ES-I3 (cell line): ENCODE measurements at regions not wholly inside any gene's neighbourhood (a gene's known extent, or its start where the extent isn't known, plus 50 kb on each side); places are given as distances from the start of the nearest gene placed in this dataset.

Source experiments
- H3K36me3 ChIP-seq: 2 replicates; pipeline ENCODE4 v1.6.1; 2013; ENCODE audit warnings: mild to moderate bottlenecking, low read length, control low read depth, moderate library complexity; ENCODE audit not compliant: insufficient read depth
- H3K4me1 ChIP-seq: 2 replicates; pipeline ENCODE4 v1.6.1; 2013; ENCODE audit warnings: mild to moderate bottlenecking, control low read depth, low read length; ENCODE audit not compliant: insufficient read depth
- H3K9ac ChIP-seq: 2 replicates; pipeline ENCODE4 v1.6.1; 2013; ENCODE audit warnings: low read depth, mild to moderate bottlenecking, low read length, moderate library complexity
- H3K9me3 ChIP-seq: 2 replicates; pipeline ENCODE4 v1.6.1; 2013; ENCODE audit warnings: mild to moderate bottlenecking, low read length, moderate library complexity; ENCODE audit not compliant: control insufficient read depth, insufficient read depth

DNA sequence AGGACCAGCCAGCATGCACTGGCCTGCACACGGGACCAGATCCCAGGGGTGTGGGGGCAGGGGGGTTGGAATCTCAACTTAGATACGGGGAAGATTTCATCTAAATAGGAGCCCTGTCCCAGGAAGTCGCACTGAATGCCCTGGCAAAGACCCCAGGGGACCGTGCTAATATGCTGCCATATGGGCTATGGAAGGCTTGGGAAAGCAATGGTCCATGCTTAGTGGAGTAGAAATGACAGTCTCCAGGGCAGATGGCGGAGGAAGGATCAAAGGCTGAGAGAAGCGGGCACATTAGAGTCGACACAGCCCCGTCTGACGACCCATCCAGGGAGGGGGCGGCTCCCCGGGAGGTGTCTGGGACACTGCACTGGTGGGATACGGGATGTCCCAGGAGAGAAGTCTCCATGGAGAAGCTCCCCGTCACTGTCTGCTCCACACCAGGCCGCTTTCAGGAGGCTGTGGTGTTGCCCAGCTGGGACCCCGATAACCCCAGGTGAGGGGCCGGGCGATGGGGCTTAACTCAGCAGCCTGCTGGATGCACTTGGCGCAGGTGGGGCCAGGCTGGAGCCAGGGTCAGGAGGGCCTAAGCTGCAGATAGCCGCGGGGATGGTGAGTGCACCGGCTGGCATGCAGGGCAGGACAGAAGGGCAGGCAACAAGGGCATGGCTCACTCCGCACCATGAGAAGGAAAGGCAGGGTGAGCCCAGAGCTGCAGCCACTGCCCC lies 377.7 kb upstream of the IRX1 start:
- no peaks in the 10 kb centered on the region for H3K4me1 ChIP-seq
- H3K9ac ChIP-seq, result no peak overlapping the region
- H3K9me3 ChIP-seq, result no peaks in the 10 kb centered on the region
- no peaks in the 10 kb centered on the region for H3K36me3 ChIP-seq

DNA sequence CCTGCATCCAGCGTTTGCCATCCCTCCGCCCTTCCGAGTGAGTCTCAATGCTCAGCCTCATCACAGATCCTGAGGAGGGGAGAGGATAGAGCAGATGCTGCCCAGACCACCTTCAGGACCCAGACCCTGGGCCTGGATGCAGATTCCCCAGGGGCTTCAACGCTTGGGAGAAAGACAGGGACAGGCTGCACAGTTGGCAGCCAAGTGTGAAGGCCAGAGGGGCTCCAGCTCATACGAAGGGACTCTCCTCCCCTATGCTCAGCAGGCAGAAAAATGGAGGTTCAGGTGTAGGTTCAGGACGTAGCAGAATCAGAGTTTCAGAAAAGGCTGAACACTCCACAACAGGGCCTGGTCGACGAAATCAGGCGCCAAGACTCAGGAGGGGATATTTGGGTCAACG lies 378.5 kb upstream of the IRX1 start:
- H3K9me3 ChIP-seq, result no peaks in the 10 kb centered on the region
- H3K4me1 ChIP-seq, result no peaks in the 10 kb centered on the region
- no peaks in the 10 kb centered on the region for H3K36me3 ChIP-seq
- no peak overlapping the region for H3K9ac ChIP-seq

DNA sequence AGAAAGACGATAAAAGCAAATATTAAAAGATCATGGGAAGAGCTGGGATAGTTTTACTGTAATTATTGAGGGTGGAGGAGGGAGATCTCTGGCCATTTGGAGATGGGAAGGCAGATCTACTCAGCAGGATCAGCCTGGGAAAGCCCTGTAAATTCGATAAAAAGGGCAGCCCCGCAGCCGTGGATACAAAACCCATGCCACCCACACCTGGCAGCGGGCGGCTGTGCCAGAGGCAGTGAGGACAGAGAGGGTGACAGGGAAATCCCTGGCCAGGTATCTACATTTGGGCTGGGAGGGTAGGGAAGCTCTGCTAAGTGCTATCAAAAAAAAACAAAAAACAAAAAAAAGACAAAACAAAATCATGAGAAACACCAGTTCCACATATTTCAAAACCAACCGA lies 379.2 kb upstream of the IRX1 start:
- no peaks in the 10 kb centered on the region for H3K36me3 ChIP-seq
- H3K4me1 ChIP-seq, result no peaks in the 10 kb centered on the region
- H3K9me3 ChIP-seq, result no peaks in the 10 kb centered on the region
- H3K9ac ChIP-seq, result no peak overlapping the region

DNA sequence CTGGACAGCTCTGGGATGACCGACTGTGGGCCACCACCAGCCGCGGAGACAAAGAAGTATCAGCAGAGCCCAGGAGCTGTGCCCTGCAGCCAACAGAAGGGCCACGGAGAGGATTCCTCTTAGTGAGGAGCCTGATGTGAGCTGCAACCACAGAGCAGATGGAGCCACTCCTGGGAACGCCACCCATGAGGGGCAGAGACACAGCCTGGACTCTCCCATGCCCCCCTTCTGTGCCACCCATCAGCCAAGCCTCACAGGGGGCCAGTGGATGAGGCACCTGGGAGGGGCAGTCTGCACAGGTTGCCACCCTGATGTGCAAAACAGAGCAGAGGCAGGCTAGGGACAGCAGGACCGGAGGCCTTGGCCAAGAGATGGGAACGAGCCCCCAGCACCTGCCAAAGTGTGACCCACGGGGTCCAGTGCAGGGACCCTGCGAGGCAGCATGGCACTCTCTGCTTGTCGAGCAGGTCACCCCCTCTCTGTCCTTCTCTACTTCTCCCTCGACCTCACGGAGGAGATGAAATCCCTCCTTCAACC lies 380.7 kb upstream of the IRX1 start:
- no peaks in the 10 kb centered on the region for H3K9me3 ChIP-seq
- H3K9ac ChIP-seq, result no peak overlapping the region
- H3K4me1 ChIP-seq, result no peaks in the 10 kb centered on the region
- H3K36me3 ChIP-seq, result no peaks in the 10 kb centered on the region

DNA sequence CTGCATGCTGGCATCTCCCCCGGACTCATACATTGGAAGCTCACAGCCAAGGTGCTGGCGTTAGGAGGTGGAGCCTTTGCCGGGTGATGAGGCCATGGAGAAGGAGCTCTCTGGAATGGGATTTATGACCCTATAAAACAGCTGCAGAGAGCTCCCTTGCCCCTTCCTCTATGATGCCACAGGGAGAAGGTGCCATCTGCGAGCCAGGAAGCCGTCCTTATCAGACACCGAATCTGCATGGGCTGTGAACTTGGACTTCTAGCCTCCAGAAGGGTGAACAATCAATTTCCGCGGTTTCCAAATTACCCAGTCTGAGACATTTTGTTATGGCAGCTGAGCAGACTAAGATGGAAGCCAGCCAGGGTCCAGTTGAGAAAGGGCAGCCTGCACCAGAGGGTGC lies 381.2 kb upstream of the IRX1 start:
- Histone ChIP-seq H3K36me3 (no peaks in the 10 kb centered on the region), H3K4me1 (no peaks in the 10 kb centered on the region), H3K9ac (no peak overlapping the region), H3K9me3 (no peaks in the 10 kb centered on the region)

DNA sequence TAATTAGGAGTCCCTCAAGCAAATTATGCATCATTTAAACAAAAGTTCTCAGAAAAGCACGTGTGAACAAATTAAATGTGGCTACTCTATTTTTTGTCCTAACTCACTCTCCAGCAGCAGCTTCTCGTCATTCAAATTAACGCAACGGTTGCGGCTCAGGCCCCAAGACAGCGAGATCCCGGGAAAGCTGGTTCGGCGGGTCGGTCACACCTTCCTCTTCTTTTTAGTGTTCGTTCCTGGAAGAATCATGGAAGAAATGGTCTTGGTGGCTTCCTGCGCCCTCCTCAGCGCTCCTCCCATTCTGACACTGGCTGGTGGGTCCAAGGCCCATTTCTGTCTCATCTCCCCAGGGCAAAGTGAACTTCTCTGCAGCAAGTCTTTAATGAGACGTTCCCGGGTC lies 382.8 kb upstream of the IRX1 start:
- no peaks in the 10 kb centered on the region for H3K9me3 ChIP-seq
- no peak overlapping the region for H3K9ac ChIP-seq
- no peaks in the 10 kb centered on the region for H3K4me1 ChIP-seq
- no peaks in the 10 kb centered on the region for H3K36me3 ChIP-seq

DNA sequence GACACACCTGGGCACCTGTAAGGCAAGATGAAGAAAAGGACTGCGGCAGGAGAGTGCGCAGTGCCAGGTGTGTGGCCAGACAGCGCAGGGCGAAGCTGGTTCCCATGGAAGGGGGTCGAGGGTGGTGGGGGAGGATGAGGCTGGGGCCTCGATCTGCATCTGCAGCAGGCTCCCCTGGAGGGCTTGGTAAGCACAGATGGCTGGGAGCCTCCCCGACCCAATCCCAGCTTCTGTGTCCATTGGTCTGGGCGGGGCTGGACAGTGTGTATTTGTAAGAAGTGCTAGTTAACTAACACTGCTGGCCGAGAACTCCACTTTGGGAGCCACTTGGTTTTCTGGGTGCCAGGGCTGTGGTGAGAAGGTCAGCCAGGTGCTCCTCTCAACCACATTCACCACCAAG lies 385.1 kb upstream of the IRX1 start:
- Histone ChIP-seq H3K9ac (no peak overlapping the region), H3K9me3 (no peaks in the 10 kb centered on the region; the same call in 1 of the 2 replicates), H3K4me1 (no peaks in the 10 kb centered on the region), H3K36me3 (no peaks in the 10 kb centered on the region)

DNA sequence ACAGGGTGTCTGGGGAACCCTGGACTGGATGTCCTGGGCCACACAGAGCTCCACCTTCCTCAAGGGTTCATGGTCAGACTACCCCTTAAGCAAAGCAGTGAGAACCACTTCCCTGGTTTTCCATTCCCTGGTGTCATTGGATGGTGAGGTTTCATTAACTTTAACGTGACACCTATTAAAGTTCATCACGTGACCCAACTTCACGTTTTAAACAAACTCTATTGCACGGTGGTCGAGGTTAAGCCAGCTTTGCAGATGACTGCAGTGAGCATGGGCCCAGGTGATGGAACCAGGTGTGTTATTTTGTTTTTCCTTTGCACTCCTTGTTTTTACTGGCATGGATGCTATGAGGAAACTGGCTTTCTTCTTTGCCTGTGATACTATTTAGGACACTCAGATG lies 385.7 kb upstream of the IRX1 start:
- Histone ChIP-seq H3K9me3 (no peaks in the 10 kb centered on the region; the same call in 1 of the 2 replicates), H3K4me1 (no peaks in the 10 kb centered on the region), H3K36me3 (no peaks in the 10 kb centered on the region), H3K9ac (no peak overlapping the region)

DNA sequence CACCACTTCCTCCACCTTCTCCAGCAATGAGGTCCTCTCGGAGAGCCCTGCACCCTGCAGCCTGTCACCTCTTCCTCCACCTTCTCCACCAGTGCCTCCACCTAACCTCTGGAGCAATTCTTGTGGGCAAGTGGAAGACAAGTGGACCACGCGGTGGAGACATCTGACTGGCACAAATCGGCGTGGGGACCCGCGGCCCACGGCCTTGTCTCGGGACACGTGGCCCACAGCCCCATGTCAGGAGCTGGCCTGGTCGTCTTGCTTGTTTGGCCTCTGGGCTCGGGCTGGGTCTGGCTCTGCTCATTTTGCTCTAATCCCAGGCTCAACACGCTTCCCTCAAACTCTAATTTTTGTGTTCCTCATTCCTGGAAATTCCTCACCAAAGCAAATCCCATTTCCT lies 393.1 kb upstream of the IRX1 start:
- Histone ChIP-seq H3K9me3 (no peaks in the 10 kb centered on the region; the same call in 1 of the 2 replicates), H3K4me1 (no peaks in the 10 kb centered on the region), H3K9ac (no peak overlapping the region), H3K36me3 (no peaks in the 10 kb centered on the region)

DNA sequence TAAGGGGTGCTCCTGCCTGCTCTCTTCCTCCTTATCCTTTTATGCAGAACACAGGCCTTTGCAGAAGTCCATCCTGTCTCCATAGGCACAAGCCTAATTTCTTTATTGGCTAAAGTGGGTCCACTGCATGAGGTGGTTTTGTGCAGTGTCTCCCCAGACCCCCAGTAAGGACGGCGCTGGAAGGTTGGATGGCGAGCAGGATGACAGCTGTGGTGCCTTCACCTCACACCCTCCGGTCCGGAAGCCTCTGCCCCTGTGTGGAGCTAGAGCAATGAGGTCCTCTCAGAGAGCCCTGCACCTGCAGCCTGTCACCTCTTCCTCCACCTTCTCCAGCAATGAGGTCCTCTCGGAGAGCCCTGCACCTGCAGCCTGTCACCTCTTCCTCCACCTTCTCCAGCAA lies 393.7 kb upstream of the IRX1 start:
- Histone ChIP-seq H3K4me1 (0 out of 2 replicates have a peak, but pooled peaks cover 4% of the 10 kb centered on the region), H3K9me3 (no peaks in the 10 kb centered on the region; the same call in 1 of the 2 replicates), H3K9ac (no peak overlapping the region), H3K36me3 (no peaks in the 10 kb centered on the region)

DNA sequence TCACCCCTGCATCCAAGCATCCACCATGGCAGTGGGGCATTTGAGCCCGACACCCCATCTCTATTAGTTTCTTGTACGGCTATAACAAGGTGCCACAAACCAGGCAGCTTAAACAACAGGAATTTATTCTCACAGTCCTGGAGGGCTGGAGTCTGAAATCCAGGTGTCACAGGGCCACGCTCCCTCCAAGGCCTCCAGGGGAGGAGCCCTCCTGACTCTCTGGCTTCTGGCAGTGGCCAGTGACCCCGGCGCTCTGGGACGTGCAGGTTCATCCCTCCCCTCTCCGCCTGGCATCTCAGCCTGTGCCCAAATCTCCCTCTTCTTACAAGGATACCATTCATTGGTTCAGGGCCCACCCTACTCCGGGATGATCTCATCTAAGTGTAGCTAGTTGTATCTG lies 394.5 kb upstream of the IRX1 start:
- Histone ChIP-seq H3K36me3 (no peaks in the 10 kb centered on the region), H3K9ac (no peak overlapping the region), H3K9me3 (no peaks in the 10 kb centered on the region; the same call in 1 of the 2 replicates), H3K4me1 (peaks cover 11% of the 10 kb centered on the region)

DNA sequence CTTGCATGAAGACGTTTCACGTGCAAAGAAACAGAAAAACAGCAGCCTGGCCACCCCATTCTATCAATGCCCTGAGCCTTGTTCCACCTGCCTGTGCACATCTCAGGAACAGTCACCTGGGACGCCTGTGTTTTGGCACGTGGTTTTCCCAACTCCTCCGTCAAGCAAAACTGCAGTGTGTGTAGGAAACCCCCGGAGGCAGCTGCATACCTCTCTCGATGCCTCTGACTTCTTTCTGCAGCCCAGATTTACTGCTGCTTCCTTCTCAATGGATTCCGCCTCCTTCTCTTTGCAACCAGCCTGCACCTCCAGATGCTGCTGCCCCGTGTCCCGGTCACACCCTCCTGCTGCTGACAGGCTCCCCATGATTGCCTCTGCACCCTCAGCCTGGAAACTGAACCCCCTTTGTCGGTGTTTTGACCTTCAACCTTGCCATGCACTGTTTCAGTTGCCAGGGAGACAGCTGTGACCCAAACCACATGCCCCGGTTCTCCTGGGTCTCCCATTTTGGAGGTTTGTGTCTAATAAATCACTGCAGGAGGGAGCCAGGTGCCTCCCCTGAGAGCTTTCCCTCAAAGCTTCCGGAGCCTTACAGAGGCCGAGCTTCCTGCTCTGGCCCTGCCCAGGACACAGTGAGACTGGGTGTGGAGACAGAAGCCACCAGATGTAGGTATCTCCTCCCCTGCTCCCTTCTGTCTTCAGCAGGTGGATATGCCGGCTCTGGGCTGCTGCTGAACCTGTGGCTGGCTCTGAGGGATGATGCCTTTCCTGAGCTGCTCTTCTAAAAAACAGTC lies 395.5 kb upstream of the IRX1 start:
- Histone ChIP-seq H3K9ac (no peak overlapping the region), H3K9me3 (no peaks in the 10 kb centered on the region), H3K36me3 (no peaks in the 10 kb centered on the region), H3K4me1 (peaks cover 19% of the 10 kb centered on the region)

DNA sequence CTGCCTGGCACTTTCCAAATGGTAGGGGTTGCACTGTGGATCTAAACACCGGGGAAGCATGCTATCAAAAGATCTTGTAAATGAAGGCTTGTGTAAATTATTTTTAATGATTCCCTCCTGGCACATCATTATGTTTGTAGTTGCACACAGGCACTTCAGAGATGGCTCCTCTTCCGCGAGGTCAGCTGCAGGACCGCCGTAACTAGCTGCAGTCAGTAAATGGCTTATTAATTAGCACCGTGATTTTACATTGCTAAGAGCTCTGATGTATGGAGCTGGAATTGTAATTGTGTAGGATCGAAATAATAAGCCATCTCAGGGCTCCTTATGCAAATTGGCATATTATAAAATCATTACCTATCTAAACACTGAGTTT lies 397.6 kb upstream of the IRX1 start:
- H3K36me3 ChIP-seq, result no peaks in the 10 kb centered on the region
- H3K9ac ChIP-seq, result peak overlapping the region; percentile 49
- H3K9me3 ChIP-seq, result no peaks in the 10 kb centered on the region
- H3K4me1 ChIP-seq, result peaks cover 28% of the 10 kb centered on the region

DNA sequence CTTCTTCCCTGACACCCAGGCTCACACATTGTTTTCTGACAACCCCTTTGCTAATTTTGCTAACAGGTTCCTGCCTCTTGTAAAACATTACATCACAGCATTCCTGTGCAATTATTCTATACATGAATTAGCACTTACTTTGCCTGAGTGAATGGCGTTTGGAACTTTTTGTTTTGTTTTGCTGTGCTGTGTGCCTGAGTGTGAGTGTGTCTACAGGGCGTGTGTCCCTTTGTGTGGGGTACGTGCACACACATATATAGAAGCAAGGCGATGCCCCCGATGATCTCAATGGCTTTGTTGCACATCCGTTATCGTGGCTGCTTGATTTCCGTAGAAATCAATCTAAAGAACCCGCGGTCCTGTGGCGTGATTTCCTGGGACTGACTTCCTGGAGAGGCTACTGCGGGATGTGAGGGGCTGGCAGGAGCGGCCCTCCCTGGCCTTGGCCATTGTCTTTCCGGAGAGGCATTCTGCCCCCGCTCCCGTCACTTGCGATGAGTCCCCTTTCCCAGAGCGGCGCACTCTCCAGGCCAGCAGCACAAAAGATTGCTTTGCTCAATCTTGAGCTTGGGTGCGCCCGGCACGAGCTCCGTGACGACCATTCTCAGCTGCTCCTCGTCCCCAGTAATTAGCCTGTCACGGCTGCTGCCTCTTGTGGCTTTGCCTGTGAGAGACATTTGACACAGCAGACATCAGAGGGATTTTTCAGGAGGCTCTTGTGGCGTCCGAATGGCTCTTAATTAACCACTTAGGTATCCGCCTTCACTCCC lies 398.1 kb upstream of the IRX1 start:
- Histone ChIP-seq H3K4me1 (peaks cover 28% of the 10 kb centered on the region), H3K9ac (peak overlapping the region; percentile 49), H3K9me3 (no peaks in the 10 kb centered on the region)

More for the DNA sequence above, 398.1 kb upstream of the IRX1 start:
- H3K36me3 ChIP-seq, result no peaks in the 10 kb centered on the region
